CD14-positive monocyte (primary cell): ENCODE measurements at regions not wholly inside any gene's neighbourhood (a gene's known extent, or its start where the extent isn't known, plus 50 kb on each side); places are given as distances from the start of the nearest gene placed in this dataset.

Experiments
- DNase-seq, 3 donors: peaks; one replicate each; pipeline ENCODE4 v3.0.0-alpha.2; 2011 to 2022
- H2AFZ ChIP-seq: 2 replicates; pipeline ENCODE4 v1.6.0; 2012; ENCODE audit warnings: mild to moderate bottlenecking, low read depth, low read length, inconsistent platforms; ENCODE audit not compliant: insufficient read depth, poor library complexity, severe bottlenecking
- H3K27ac ChIP-seq, 2 donors: 1 replicate in 1 of 2; 2 replicates in 1 of 2; pipeline ENCODE4 v1.5.1; 2012 to 2013; ENCODE audit warnings: low read length in 2 of 2, control low read depth in 1 of 2, inconsistent platforms in 1 of 2, low read depth in 1 of 2, mild to moderate bottlenecking in 1 of 2
- H3K27me3 ChIP-seq, 2 donors: one replicate each; pipeline versions ENCODE4 v1.6.0 to v1.6.1; 2011 to 2013; ENCODE audit warnings: low read length in 2 of 2; ENCODE audit not compliant: control insufficient read depth in 2 of 2, insufficient read depth in 2 of 2
- H3K36me3 ChIP-seq, 2 donors: replicated peaks in 1 of 2; 1 replicate in 1 of 2; 2 replicates in 1 of 2; pipeline versions ENCODE4 v1.5.1 to v1.6.1; 2012 to 2013; ENCODE audit warnings: low read length in 2 of 2, control low read depth in 1 of 2, inconsistent platforms in 1 of 2, mild to moderate bottlenecking in 1 of 2; ENCODE audit not compliant: insufficient read depth in 2 of 2, control insufficient read depth in 1 of 2
- H3K4me1 ChIP-seq, 2 donors: 1 replicate in 1 of 2; 2 replicates in 1 of 2; pipeline versions ENCODE4 v1.5.1 to v1.6.1; 2012 to 2013; ENCODE audit warnings: low read length in 2 of 2, control low read depth in 1 of 2, inconsistent platforms in 1 of 2, mild to moderate bottlenecking in 1 of 2, moderate library complexity in 1 of 2; ENCODE audit not compliant: insufficient read depth in 2 of 2, control insufficient read depth in 1 of 2
- H3K4me2 ChIP-seq: replicated peaks from 2 replicates; pipeline ENCODE3; 2012; ENCODE audit warnings: low read length, moderate library complexity, mild to moderate bottlenecking; ENCODE audit not compliant: poor library complexity, severe bottlenecking; ENCODE audit errors: extremely low read depth
- H3K4me3 ChIP-seq, 3 experiments: fragments of 200-600 bp in 1 of 3; sonication (generic) in 1 of 3; replicated peaks in 1 of 3; 1 replicate in 2 of 3; 2 replicates in 1 of 3; pipeline ENCODE4 v1.5.1; 2011 to 2013; ENCODE audit warnings: low read length in 3 of 3, mild to moderate bottlenecking in 3 of 3, control low read depth in 2 of 3, low read depth in 2 of 3, inconsistent platforms in 1 of 3, moderate library complexity in 1 of 3
- H3K79me2 ChIP-seq: 2 replicates; pipeline ENCODE4 v1.6.0; 2012; ENCODE audit warnings: mild to moderate bottlenecking, control low read depth, inconsistent platforms, low read length, moderate library complexity; ENCODE audit not compliant: insufficient read depth
- H3K9ac ChIP-seq: 2 replicates; pipeline ENCODE4 v1.6.0; 2017; ENCODE audit warnings: low read length, mild to moderate bottlenecking; ENCODE audit not compliant: insufficient read depth, poor library complexity, severe bottlenecking
- H3K9me3 ChIP-seq, 2 donors: replicated peaks in 1 of 2; 1 replicate in 1 of 2; 2 replicates in 1 of 2; pipeline versions ENCODE4 v1.5.1 to v1.6.1; 2012 to 2013; ENCODE audit warnings: low read length in 2 of 2, control low read depth in 1 of 2; ENCODE audit not compliant: control insufficient read depth in 1 of 2, insufficient read depth in 1 of 2
- H4K20me1 ChIP-seq: 2 replicates; pipeline ENCODE4 v1.6.0; 2012; ENCODE audit warnings: mild to moderate bottlenecking, low read length, control low read depth, moderate library complexity; ENCODE audit not compliant: insufficient read depth
- H3K27ac Mint-ChIP-seq, 7 donors: one replicate each; pipeline ENCODE4 v1.8.0; 2020; ENCODE audit warnings: mild to moderate bottlenecking in 7 of 7, mixed read lengths in 7 of 7, moderate library complexity in 6 of 7, inconsistent platforms in 2 of 7
- H3K27me3 Mint-ChIP-seq, 3 donors: one replicate each; pipeline ENCODE4 v1.8.0; 2021 to 2022; ENCODE audit warnings: low read depth in 3 of 3, mild to moderate bottlenecking in 3 of 3, mixed read lengths in 3 of 3, moderate library complexity in 3 of 3, inconsistent platforms in 1 of 3
- H3K36me3 Mint-ChIP-seq, 2 donors: one replicate each; pipeline ENCODE4 v1.8.0; 2020; ENCODE audit warnings: mixed read lengths in 2 of 2, inconsistent platforms in 1 of 2, mild to moderate bottlenecking in 1 of 2
- H3K4me1 Mint-ChIP-seq: one replicate; pipeline ENCODE4 v1.8.0; 2020; ENCODE audit warnings: mild to moderate bottlenecking, mixed read lengths
- H3K4me3 Mint-ChIP-seq, 2 donors: one replicate each; pipeline ENCODE4 v1.8.0; 2020; ENCODE audit warnings: mild to moderate bottlenecking in 2 of 2, mixed read lengths in 2 of 2, moderate library complexity in 1 of 2
- H3K9me3 Mint-ChIP-seq, 7 donors: one replicate each; pipeline ENCODE4 v1.8.0; 2020 to 2022; ENCODE audit warnings: mixed read lengths in 7 of 7, mild to moderate bottlenecking in 6 of 7, moderate library complexity in 6 of 7, inconsistent platforms in 2 of 7
- WGBS: methylation state at CpG from one replicate; pipeline ENCODE4 v1.1.5; 2013; ENCODE audit warnings: missing lambda C conversion rate; ENCODE audit not compliant: insufficient coverage; 5-methylcytosine and 5-hydroxymethylcytosine counted together
- intact Hi-C, 2 donors: fragments of 100-400 bp; cut with micrococcal nuclease; formaldehyde crosslinking; loops; one replicate each; pipeline versions ENCODE4 v1.15.0 to v1.15.1; 2023
- TF ChIP-seq, protein P1 (sequence below): fragments of 200-600 bp; IDR thresholded peaks from one replicate; pipeline ENCODE4 v1.8.0; 2022; ENCODE audit warnings: antibody characterized with exemption, mild to moderate bottlenecking

DNA sequence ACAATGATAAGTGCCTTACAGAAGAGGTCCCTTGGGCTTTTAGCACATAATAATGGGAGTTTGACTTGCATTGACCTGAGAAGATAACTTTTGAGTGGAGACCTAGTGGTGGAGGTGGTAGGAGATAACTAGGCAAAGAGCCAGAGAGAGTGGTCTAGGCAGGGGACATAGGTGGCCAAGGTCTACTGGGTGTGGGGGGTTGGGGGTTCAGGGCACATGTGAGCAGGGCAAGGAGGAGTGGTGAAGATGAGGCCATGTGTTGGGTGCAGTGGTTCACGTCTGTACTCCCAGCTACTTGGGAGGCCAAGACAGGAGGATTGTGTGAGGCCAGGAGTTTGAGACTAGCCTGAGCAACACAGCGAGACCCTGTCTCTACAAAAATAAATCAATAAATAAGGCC is 74.3 kb upstream of the CTNNBL1 start:
- Histone ChIP-seq H3K4me1 (no peaks in the 10 kb centered on the region), H3K4me2 (no peak overlapping the region), H3K27me3 (no peaks in the 10 kb centered on the region), H3K79me2 (no peaks in the 10 kb centered on the region), H3K4me3 (no peak overlapping the region), H3K36me3 (no peaks in the 10 kb centered on the region), H4K20me1 (no peaks in the 10 kb centered on the region), H3K9me3 (no peaks in the 10 kb centered on the region), H3K9ac (no peak overlapping the region), H2AFZ (no peak overlapping the region), H3K27ac (no peak overlapping the region)
- peaks cover 0 to 10% (median 0%) of the 10 kb centered on the region in 7 donors for H3K9me3 Mint-ChIP-seq
- H3K27ac Mint-ChIP-seq, result no peak overlapping the region
- H3K4me1 Mint-ChIP-seq, result no peaks in the 10 kb centered on the region
- no peak overlapping the region for H3K4me3 Mint-ChIP-seq
- H3K27me3 Mint-ChIP-seq, result peaks cover 6 to 24% (median 21%) of the 10 kb centered on the region in 3 donors
- WGBS, result no CpG with 5 or more reads among the region's 2 CpGs
- TF ChIP-seq, protein P1, sequence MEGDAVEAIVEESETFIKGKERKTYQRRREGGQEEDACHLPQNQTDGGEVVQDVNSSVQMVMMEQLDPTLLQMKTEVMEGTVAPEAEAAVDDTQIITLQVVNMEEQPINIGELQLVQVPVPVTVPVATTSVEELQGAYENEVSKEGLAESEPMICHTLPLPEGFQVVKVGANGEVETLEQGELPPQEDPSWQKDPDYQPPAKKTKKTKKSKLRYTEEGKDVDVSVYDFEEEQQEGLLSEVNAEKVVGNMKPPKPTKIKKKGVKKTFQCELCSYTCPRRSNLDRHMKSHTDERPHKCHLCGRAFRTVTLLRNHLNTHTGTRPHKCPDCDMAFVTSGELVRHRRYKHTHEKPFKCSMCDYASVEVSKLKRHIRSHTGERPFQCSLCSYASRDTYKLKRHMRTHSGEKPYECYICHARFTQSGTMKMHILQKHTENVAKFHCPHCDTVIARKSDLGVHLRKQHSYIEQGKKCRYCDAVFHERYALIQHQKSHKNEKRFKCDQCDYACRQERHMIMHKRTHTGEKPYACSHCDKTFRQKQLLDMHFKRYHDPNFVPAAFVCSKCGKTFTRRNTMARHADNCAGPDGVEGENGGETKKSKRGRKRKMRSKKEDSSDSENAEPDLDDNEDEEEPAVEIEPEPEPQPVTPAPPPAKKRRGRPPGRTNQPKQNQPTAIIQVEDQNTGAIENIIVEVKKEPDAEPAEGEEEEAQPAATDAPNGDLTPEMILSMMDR, result no peak
- intact Hi-C loops, result no loop called here
- no peak for DNase-seq
- no peaks in the 10 kb centered on the region for H3K36me3 Mint-ChIP-seq

DNA sequence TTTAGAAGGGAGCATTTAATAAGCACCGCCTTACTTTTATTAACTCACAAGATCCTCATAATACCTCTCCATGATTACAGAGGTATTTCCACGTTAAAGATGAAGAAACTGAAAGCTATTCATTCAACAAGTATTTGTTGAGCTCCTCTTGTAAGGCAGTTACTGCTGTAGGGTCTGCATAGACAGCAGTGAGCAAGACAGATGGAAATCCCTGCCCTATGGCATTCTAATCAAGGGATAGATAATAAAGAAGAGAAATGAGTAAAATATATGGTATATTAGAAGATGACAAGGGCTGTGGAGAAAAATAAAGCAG is 77.8 kb upstream of the CTNNBL1 start:
- no peak overlapping the region for H2AFZ ChIP-seq
- no peak overlapping the region for H3K27ac ChIP-seq
- no peaks in the 10 kb centered on the region for H3K27me3 ChIP-seq
- Mint-ChIP-seq H3K9me3 (peaks cover 0 to 10% (median 0%) of the 10 kb centered on the region in 7 donors), H3K36me3 (no peaks in the 10 kb centered on the region), H3K4me1 (no peaks in the 10 kb centered on the region), H3K27me3 (peaks cover 9 to 17% (median 10%) of the 10 kb centered on the region in 3 donors), H3K4me3 (no peak overlapping the region), H3K27ac (no peak overlapping the region)
- no peaks in the 10 kb centered on the region for H3K36me3 ChIP-seq
- H3K4me2 ChIP-seq, result no peak overlapping the region
- H4K20me1 ChIP-seq, result no peaks in the 10 kb centered on the region
- no peak for DNase-seq
- TF ChIP-seq, protein P1, result peak; percentile 44
- H3K4me1 ChIP-seq, result no peaks in the 10 kb centered on the region
- intact Hi-C loops, result no loop called here
- no CpG with 5 or more reads among the region's 2 CpGs for WGBS
- H3K79me2 ChIP-seq, result no peaks in the 10 kb centered on the region
- no peak overlapping the region for H3K4me3 ChIP-seq
- no peak overlapping the region for H3K9ac ChIP-seq
- H3K9me3 ChIP-seq, result no peaks in the 10 kb centered on the region
